HG03521 (cell line): ENCODE measurements at regions not wholly inside any gene's neighbourhood (a gene's known extent, or its start where the extent isn't known, plus 50 kb on each side); places are given as distances from the start of the nearest gene placed in this dataset.
"Not testable (repeated sequence)": the region's sequence is repeated elsewhere in the genome, so short reads cannot be mapped to it uniquely, and the experiment has no call there.

Source experiments
- ATAC-seq: cut with Tn5 transposase; IDR thresholded peaks from one replicate; pipeline ENCODE4 v1.9.1; 2021; ENCODE audit warnings: mild to moderate bottlenecking, moderate library complexity; ENCODE audit not compliant: unreplicated experiment

DNA sequence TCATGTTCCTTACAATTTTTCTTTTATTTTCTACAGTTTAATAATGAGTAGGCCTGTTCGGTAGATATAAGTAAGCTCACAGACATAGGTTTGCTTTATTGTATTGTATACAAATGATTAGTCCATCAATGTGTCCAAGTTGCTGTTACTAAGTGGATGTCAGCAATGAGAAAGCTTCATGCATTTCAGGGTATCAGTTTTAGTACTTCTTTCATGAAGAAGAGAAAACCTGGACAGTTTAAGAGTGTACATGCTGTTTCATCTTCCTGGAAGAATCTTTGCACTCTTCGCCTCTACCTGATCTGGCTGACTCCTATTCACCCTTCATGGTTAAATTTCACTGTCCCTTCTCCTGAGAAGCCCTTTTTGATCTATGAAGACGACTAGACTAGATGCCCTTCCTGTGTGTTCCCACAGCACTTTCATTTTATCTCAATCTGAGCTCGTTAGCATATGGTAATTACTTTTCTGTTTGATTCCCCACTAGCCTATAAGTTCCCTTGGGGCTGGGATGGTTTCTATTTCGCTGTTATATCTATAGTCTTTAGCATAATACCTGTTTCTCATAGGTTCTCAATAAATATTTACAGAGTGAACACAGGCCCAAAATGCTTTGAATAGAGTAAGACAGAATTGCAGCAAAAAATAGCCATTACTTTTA lies 70.7 kb downstream of the CETN3 start:
- no peak for ATAC-seq

- no peak for ATAC-seq
Observed at GRCh38 chr5:90337449-90338052, 72.0 kb downstream of the CETN3 start.

- no peak for ATAC-seq
Observed at GRCh38 chr5:90336752-90337151, 72.8 kb downstream of the CETN3 start.

DNA sequence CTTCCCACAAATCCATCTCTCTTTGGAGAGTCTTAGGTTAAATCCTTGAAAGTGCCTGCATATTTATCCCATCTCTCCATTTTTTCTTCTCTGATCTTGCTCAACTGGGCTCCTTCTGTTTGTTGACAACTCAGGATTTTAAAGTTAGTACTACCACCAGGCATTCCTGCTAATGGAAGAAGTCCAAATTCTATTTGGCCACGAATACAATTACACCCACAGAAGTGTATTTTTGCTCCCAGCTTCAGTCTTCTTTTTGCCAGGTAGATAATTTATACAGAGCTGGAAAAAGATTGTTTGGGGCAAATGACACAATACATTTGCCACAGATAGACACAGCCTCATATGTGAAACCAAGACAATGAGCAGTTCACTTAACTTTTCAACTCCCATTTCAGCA lies 74.8 kb downstream of the CETN3 start:
- no peak for ATAC-seq

- no peak for ATAC-seq
Observed at GRCh38 chr5:90329911-90330310, 79.6 kb downstream of the CETN3 start.

- no peak for ATAC-seq
Observed at GRCh38 chr5:90326995-90327394, 82.6 kb downstream of the CETN3 start.

- ATAC-seq: no peak
Observed at GRCh38 chr5:90325093-90325492, 84.5 kb downstream of the CETN3 start.

DNA sequence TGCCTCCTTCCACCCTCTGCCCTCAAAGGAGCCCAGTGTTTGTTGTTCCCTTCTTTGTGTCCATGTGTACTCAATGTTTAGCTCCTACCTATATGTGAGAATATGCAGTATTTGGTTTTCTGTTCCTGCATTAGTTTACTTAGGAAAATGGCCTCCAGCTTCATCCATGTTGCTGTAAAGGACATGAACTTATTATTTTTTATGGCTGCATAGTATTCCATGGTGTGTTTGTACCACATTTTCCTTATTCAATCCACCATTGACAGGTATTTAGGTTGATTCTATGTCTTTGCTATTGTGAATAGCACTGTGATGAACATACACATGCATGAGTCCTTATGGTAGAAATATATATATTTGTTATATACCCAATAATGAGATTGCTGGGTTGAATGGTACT lies 89.2 kb downstream of the CETN3 start:
- not testable (repeated sequence) for ATAC-seq

DNA sequence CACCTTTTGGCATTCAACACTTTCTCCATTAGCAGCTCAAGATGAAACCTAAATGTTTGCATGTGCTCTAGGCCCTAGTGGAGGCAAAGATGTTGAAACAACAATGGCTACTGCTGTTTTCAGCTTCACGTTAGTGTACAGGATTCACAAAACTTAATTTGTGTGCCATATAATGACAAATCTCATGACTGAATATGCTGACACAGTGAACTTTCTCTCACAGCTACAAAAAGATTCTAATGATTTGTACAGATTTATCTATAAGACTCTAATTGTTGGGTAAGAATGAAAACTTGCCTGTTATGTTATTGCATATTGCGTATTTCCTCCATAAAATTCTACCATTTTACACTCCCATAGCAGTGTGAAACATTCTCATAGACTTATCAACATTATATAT lies 97.5 kb downstream of the CETN3 start:
- ATAC-seq: no peak

DNA sequence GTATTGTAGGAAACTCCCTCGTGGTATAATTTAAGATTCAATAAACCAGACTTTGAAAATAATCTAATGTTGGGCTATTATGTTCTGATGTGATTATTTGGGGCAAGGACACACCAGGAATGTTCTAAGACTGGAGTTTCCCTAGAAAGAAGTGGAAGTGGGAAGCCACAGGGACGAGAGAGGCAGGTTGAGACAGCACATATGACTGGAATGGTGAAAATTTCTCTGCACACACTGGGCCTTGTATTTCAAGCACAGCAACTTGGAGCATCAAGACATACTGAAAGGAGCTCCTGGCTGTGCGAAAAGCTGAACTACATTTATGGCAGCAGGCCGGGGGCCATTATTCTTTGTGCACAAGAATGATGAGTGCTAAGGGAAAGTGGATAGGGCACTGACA lies 98.2 kb downstream of the CETN3 start:
- ATAC-seq: no peak

- ATAC-seq: no peak
Observed at GRCh38 chr5:90308787-90309585, 100.6 kb downstream of the CETN3 start.

GRCh38 chr5:90307782-90308181 lies 101.8 kb downstream of the CETN3 start:
- no peak for ATAC-seq

- no peak for ATAC-seq
Observed at GRCh38 chr5:90307322-90307721, 102.2 kb downstream of the CETN3 start.

- no peak for ATAC-seq
Observed at GRCh38 chr5:90306613-90307012, 102.9 kb downstream of the CETN3 start.

DNA sequence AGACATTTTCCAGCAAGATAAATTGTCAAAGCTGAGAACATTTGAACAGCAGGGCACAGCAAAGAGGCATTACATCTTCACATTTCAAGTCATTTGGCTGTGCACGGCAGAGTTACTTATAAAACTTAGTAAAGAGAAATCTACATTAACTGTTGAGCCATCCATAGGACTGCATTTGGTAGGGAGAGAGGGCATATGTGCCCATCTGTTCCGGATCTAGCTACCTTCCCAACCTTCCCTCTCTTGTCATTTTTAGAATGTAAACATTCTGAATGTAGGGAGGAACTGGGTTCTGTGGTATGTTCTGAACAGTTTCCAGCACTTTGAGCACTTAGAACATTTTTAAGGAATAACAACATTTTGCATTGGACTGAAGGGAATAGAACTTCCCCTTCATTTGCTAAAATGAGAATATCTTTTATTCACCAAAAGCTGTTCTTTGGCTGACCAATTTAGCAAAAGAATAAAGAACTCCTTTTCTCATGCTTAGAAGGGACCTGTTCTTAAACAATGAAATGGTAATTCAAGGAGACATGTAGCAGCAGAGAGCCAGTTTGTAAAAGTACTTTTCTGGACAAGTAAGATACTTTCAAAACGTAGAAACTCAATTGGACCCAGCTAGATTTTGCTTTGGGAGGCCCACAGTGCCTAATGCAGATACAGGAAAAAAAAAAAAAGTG lies 104.4 kb downstream of the CETN3 start:
- ATAC-seq: no peak

GRCh38 chr5:90301248-90301647 lies 108.3 kb downstream of the CETN3 start:
- no peak for ATAC-seq

DNA sequence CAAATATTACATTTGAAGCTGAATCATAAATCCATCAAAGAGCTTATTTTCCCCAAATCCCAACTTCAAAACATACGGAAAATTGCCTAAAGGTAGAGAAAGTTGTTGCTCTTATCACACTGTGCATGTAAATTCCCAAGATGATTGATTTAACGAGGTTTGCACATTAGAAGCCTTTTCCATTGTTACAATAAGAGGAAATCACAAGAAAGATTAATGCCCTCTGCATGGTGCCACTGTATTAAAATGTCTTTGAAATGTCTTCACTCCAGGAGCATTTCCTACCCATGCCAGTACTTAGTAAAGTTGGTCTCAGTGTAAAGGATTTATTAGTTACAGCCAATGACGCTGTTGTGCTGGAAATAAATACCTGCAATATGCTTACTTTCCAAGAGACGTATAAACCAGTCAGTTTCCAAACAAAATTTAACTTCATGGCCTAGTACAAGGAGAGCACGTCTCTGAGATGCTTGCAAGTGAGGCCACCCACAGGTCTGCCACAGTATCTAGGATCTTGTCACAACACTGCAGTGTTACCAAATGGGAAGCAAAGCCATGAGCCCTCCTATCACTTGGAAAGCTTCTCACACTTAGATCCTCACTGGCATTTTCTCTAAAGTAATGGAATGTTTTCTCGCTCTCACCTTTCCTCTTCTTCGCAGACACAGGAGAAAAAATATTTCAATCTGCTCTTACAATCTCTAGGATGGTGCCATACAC lies 112.4 kb downstream of the CETN3 start:
- no peak for ATAC-seq

DNA sequence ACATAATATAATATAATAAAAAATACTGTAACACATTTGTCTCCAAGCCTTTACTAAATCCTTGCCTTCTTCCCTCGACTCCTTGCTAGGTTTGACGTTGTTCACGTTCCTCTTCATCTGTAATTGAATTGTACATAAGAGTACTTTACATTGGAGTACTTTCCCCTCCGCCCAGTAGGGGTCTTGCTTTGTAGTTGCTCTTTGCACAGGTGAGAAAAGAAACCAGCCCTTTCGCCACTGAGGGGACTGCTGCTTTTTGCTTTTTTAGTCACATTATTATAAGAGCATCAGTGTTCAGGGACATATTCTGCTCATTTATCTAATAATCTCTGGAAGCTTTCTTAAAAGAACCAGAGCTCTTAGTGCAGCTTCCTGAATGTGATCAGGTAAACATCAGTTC lies 115.0 kb downstream of the CETN3 start:
- ATAC-seq: no peak

DNA sequence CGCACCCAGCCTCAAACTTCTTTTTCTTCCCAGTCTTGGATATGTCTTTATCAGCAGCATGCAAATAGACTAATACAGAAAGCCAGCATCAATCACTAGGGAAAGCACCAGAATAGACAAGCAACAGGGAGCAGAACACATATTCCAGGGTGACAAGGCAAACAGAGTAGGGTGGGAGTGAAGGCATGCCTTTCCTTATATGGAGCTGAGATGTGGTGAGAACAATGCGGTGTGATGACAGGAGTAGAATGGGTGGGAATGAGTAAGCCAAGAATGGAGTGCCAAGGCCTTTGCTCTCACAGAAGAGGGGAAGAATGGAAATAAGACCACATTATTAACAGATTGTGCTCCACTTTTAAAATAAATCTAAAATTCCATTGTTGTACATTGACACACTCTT lies 115.6 kb downstream of the CETN3 start:
- no peak for ATAC-seq

DNA sequence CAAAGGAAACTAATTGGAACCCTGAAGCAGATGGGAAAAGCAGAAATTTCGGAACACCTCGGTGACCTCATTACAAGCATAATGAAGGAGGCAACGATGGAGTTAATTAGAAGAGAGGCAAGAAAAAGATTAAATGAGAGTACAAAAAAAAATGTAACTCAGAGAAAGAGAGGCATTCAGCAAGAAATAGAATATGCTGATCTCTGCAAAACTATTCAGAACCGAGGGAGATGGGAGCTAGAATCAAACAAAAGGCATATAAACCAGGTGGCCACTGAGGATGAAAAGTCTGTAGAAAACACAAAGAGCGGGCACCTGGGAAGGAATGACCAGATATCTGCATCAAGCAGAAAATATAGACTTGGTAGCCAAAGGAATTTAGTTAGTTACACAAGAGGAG lies 118.9 kb downstream of the CETN3 start:
- no peak for ATAC-seq

DNA sequence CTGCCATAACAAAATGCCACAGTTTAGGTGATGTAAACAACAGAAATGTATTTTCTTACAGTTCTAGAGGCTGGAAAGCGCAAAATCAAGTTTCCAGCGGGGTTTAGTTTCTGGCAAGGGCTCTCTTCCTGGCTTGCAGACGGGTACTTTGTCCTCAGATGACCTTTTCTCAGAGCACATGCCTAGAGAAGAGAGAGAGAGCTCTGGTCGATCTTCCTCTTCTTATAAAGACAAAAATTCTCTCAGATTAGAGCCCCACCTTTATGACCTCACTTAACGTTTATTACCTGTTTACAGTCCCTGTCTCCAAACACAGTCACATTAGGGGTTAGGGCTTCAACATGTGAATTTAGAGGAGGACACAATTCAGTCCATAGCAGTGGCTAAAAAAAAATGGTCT lies 119.7 kb downstream of the CETN3 start:
- ATAC-seq: no peak
